ENCODE measurements at regions not wholly inside any gene's neighbourhood (a gene's known extent, or its start where the extent isn't known, plus 50 kb on each side); places are given as distances from the start of the nearest gene placed in this dataset.

DNA sequence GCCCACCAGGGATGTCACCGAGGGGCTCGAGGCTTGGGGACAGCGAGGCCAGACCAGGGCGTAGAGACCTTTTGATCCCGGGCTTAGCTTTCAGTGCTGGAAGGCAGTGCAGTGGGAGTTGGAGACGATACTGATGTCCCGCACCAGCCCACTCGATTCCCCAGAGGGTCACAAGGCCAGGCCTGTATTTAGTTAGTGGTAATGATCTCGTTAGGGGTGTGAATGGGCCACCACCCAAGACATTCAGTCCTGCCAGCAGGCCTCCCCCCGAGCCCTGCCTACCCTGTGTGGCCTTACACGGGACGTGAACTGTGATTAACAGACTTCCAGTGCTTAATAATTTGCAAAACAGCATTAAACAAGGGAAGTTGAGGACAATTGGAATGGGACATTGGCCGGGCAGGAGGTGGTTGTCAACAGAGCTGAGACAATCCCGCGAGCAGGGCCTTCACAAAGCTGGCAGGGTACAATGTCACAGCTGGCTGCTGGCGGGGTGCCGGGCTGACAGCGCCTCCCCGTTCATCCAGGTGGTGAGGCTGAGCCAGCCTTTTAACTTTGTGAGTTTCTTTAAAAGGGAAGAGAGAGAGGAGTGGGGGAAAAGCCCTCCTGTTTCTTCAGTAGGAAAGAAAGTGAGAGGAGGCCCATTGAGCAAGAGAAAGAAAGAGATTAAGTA lies 175.3 kb upstream of the RALGAPA2 start:
- DNase-seq (ENCODE audit: low read depth in 2 of 2), result no peak

GRCh38 chr20:20881808-20882207 lies 169.4 kb upstream of the RALGAPA2 start:
- DNase-seq (ENCODE audit: low read depth in 2 of 2), result no peak

DNA sequence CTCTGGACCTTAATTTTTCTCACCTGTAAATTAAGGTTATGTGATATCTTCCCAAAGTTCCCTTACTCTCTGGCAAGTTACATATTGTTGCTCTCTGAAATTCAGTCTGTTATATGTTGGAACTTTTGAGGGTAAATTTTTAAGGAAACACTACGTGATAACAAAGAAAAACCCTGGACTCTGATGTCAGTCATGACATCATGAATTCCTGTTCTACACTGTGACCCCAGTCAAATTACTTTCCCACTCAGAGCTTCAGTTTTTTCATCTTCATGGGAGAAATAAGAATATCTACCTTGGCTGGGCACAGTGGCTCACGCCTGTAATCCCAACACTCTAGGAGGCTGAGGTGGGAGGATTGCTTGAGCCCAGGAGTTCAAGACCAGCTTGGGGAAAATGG lies 164.6 kb upstream of the RALGAPA2 start:
- no peak for DNase-seq (ENCODE audit: low read depth in 2 of 2)

DNA sequence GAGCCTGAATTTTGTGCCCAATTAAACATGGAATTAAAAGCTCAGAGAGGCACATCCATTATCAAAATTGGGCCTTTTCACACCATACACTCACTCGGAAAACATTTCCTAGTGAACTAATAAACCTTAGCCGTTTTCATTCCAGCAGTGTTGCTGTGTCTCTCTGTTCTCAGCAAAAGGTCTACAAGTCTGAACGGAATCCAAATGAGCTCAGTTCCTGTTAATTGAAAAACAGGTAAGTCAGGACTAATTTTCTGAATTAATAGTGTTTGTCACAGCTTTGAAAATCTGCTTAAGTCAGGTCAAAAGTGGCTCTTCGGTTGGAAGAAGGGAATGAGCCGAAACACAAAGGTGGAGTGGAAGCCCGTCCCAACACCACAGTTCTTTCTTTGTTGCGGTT lies 163.3 kb upstream of the RALGAPA2 start:
- no peak for DNase-seq (ENCODE audit: low read depth in 2 of 2)

DNA sequence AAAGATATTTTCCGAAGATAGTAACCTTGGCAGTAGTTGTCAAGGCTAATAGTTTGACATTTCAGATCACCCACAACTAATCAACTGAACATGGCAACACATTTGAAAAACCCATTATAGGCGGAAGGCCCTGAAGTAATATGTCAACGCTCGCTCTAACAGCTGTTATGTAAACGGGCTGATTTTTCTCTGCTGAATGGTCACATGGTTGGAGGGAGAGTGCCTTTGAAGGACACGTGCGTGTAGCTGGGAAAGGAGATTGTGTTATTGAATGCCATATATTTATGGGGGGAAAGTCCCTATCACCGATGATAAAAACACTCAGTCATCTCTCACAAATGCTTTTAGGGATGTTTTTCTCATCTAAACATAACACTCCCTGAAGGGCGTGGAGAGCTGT lies 160.0 kb upstream of the RALGAPA2 start:
- no peak for DNase-seq (ENCODE audit: low read depth in 2 of 2)

GRCh38 chr20:20869161-20869775 lies 156.8 kb upstream of the RALGAPA2 start:
- no peak for DNase-seq (ENCODE audit: low read depth in 2 of 2)

GRCh38 chr20:20864351-20865096 lies 152.1 kb upstream of the RALGAPA2 start:
- DNase-seq (ENCODE audit: low read depth in 2 of 2), result no peak

- peak; percentile 55 to 71 for DNase-seq (ENCODE audit: low read depth in 2 of 2)
Measured at GRCh38 chr20:20860078-20860806, 147.8 kb upstream of the RALGAPA2 start.

DNA sequence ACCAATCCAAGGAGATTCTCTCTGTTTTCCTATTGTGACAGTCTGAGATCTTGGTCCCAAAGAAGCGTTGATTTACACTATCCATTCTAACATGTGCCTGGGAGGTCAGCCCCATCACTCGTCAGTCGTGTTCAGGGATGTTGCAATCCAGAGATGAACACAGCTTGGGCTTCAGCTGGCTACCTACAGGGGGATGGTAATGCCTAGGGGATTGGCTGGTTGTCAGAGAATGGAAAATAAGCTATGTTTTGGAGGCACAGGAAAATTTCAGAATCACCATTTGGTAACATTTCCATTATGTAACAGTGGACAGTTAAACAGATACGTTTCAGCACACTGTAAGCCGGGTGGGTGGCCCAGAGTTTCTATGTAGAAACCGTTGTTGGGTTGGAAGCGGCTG lies 147.1 kb upstream of the RALGAPA2 start:
- no peak for DNase-seq (ENCODE audit: low read depth in 2 of 2)

- no peak for DNase-seq (ENCODE audit: low read depth in 2 of 2)
Measured at GRCh38 chr20:20856956-20857355, 144.5 kb upstream of the RALGAPA2 start.

GRCh38 chr20:20856306-20856705 lies 143.9 kb upstream of the RALGAPA2 start:
- DNase-seq (ENCODE audit: low read depth in 2 of 2), result no peak

- DNase-seq (ENCODE audit: low read depth in 2 of 2), result no peak
Measured at GRCh38 chr20:20851385-20851784, 138.9 kb upstream of the RALGAPA2 start.

DNA sequence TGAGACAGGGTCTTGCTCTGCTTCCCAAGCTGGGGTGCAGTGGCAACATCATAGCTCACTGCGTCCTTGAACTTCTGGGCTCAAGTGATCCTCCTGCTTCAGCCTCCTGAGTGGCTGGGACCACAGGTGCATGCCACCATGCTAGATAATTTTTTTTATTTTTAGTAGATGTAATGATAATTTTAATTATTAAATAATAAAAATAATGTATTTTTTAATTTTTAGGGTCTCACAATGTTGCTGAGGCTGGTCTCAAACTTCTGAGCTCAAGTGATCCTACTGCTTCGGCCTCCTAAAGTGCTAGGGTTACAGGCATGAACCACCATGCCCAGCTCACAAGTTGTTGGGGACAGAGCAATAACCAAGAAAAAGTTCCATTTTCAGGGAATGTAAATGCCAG lies 138.0 kb upstream of the RALGAPA2 start:
- no peak for DNase-seq (ENCODE audit: low read depth in 2 of 2)

- no peak for DNase-seq (ENCODE audit: low read depth in 2 of 2)
Measured at GRCh38 chr20:20849161-20849560, 136.7 kb upstream of the RALGAPA2 start.

DNA sequence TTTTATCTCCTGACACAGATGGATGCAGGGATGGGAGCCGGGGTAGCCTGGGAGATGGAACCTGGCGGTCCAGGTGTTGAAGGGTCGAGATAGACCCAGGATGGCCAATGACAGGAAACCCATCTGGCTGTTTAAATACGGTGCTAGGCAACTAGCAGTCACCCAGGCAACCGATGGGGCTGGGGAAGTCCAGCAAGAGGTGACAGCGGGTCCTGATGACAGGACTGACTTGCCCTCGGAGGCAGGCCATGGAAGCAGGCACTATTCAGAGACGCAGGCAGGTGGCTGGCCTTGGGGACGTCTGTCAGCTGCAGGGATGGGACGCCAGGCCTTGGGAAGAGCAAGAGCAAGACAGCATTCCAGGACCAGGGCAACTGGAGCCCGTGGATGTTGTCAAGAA lies 135.4 kb upstream of the RALGAPA2 start:
- no peak for DNase-seq (ENCODE audit: low read depth in 2 of 2)

GRCh38 chr20:20843982-20844381 lies 131.5 kb upstream of the RALGAPA2 start:
- no peak for DNase-seq (ENCODE audit: low read depth in 2 of 2)

DNA sequence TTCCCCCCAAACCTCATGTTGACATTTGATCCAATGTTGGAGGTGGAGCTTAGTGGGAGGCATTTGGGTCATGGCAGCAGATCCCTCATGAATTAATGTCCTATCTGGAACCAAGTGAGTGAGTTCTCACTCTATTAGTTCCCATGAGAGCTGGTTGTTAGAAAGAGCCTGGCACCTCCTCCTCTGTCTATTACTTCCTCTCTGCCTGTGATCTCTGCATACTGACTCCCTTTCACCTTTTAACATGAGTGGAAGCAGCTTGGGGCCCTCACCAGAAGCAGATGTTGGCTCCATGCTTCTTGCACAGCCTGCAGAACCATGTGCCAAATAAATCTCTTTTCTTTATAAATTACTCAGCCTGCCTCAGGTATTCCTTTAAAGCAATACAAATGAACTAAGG lies 127.3 kb upstream of the RALGAPA2 start:
- DNase-seq (ENCODE audit: low read depth in 2 of 2), result no peak

DNA sequence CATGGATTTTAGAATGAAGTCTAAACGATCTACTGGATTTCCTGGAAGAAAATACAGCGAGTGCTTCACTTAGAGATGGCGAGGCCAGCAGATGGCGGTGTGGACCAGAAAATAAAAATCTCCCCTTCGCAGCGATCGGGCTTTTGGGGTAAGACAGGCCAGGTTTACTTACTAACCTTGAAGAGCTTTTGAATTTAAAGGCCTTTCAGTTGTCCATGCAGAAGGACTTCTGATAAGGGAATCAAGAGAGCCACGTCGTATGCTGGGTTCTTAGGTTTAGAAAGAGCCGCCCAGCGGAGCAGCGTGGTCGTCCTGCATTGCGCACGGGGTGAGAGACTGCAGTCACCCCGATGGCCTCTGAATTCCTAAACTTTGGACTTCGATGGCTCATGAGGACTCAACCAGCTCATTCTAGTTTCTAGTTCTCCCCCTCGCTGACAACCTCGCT lies 125.2 kb upstream of the RALGAPA2 start:
- no peak for DNase-seq (ENCODE audit: low read depth in 2 of 2)

DNA sequence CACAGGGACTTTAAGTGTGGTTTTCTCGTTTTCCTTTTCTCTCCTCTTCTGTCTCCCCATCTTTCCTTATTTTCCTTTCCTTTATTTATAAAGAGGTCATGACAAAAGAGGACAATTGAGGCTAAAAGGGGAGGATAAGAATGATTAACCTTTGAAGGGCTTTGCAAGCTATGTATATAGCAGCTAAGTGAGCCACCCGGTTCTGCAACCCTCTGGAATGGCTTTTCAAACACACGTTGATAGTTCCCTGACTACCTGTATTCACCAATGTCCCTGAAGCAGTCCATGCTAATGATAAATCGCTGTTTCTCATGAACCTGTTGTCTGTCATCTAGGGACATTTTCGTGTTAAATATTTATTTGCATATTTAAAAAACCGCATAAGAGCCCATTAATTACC lies 124.4 kb upstream of the RALGAPA2 start:
- no peak for DNase-seq (ENCODE audit: low read depth in 2 of 2)

DNA sequence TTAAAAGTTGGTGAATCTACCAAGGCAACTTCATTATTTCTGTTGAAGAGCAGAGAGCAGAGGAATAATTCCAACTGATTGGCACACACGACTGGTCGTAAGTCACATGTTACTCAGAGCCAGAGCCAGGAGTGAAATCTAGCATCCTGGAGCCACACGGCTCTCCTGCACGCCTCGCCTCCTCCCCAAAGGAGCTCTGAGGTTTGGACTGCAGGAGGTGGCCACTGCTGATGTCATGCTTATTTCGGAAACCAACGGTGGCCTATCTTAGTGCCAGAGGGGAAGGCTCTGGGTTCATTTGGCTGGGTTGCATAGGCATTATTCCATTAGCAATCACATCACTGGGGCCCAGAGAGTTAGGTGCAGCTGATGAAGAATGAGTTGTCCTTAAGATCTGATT lies 123.5 kb upstream of the RALGAPA2 start:
- no peak for DNase-seq (ENCODE audit: low read depth in 2 of 2)

- no peak for DNase-seq (ENCODE audit: low read depth in 2 of 2)
Measured at GRCh38 chr20:20834008-20834407, 121.6 kb upstream of the RALGAPA2 start.

DNA sequence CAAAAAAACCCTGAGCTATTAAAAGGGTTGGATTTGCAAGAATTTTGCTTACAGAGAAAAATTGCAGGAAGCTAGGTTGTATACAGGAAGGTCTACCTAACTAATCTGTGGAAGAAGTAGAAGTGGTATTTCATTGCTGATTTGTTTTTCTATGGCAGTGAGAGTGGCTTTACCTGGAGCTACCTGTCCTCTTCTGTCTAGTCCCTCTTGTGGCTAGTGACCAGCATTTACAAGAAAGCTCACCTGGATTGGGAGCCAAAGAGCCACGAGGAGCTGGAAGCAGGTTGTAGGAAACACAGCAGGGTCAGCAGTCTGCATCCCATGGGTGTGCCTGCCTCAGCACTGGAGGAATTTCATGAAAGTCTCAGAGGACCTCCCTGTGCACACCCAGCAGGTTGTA lies 120.3 kb upstream of the RALGAPA2 start:
- no peak for DNase-seq (ENCODE audit: low read depth in 2 of 2)
